Nephron progenitor cell (in vitro differentiated cells): ENCODE measurements at regions not wholly inside any gene's neighbourhood (a gene's known extent, or its start where the extent isn't known, plus 50 kb on each side); places are given as distances from the start of the nearest gene placed in this dataset.
"Not testable (repeated sequence)": the region's sequence is repeated elsewhere in the genome, so short reads cannot be mapped to it uniquely, and the experiment has no call there.

ENCODE experiments used
- DNase-seq: peaks from one replicate; pipeline ENCODE4 v3.0.0; 2021
- H3K27ac Mint-ChIP-seq: 2 replicates; pipeline ENCODE4 v1.8.0; 2021; ENCODE audit warnings: mild to moderate bottlenecking, moderate library complexity, mixed read lengths
- H3K27me3 Mint-ChIP-seq: 2 replicates; pipeline ENCODE4 v1.8.0; 2021; ENCODE audit warnings: mild to moderate bottlenecking, low read depth, mixed read lengths; ENCODE audit not compliant: poor library complexity
- H3K36me3 Mint-ChIP-seq: 2 replicates; pipeline ENCODE4 v1.8.0; 2021; ENCODE audit warnings: low read depth, mixed read lengths
- H3K4me1 Mint-ChIP-seq: 2 replicates; pipeline ENCODE4 v1.8.0; 2021; ENCODE audit warnings: mixed read lengths
- H3K4me3 Mint-ChIP-seq: 2 replicates; pipeline ENCODE4 v1.8.0; 2021; ENCODE audit warnings: mild to moderate bottlenecking, moderate library complexity, mixed read lengths
- H3K9me3 Mint-ChIP-seq: 2 replicates; pipeline ENCODE4 v1.8.0; 2021; ENCODE audit warnings: mild to moderate bottlenecking, moderate library complexity, mixed read lengths
- TF ChIP-seq, protein P1 (sequence below): fragments of 200-600 bp; sonication (generic); IDR thresholded peaks from 2 replicates; pipeline ENCODE4 v1.5.0; 2021; ENCODE audit warnings: antibody characterized with exemption

DNA sequence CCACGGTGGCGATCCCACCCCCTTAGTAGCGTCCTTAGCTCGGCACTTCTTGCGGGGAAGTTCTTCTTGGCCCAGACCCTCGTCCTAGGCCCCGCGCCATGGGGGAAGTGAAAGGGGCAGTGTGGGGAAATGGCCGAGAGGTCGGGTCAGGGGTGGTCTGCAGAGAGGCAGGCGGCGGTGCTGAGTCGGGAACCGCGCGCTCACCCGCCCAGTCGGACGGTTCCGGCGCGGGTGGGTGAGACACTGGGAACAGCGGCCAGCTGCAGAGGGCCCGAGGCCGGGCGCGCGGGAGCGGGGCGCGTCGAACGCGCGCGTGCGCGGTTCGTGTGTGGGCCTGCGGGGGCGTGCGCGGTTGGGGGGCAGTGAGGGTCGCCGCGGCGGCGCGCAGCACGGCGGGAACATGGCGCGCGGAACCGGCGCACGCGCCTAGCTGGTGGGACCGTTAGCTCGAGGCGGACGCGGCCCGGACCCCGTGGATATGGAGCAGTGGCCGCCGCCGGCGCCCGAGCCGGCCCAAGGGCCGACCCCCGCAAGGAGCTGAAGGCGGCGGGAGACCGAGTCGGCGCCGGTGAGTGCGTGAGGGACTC is 246.9 kb downstream of the GOLGA6L6 start:
- no peak overlapping the region for H3K4me3 Mint-ChIP-seq
- TF ChIP-seq, protein P1, sequence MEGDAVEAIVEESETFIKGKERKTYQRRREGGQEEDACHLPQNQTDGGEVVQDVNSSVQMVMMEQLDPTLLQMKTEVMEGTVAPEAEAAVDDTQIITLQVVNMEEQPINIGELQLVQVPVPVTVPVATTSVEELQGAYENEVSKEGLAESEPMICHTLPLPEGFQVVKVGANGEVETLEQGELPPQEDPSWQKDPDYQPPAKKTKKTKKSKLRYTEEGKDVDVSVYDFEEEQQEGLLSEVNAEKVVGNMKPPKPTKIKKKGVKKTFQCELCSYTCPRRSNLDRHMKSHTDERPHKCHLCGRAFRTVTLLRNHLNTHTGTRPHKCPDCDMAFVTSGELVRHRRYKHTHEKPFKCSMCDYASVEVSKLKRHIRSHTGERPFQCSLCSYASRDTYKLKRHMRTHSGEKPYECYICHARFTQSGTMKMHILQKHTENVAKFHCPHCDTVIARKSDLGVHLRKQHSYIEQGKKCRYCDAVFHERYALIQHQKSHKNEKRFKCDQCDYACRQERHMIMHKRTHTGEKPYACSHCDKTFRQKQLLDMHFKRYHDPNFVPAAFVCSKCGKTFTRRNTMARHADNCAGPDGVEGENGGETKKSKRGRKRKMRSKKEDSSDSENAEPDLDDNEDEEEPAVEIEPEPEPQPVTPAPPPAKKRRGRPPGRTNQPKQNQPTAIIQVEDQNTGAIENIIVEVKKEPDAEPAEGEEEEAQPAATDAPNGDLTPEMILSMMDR, result no peak
- H3K27ac Mint-ChIP-seq, result no peak overlapping the region
- peaks cover 46% of the 10 kb centered on the region for H3K9me3 Mint-ChIP-seq
- no peak for DNase-seq
- no peaks in the 10 kb centered on the region for H3K4me1 Mint-ChIP-seq
- H3K36me3 Mint-ChIP-seq, result no peaks in the 10 kb centered on the region
- H3K27me3 Mint-ChIP-seq, result no peaks in the 10 kb centered on the region

DNA sequence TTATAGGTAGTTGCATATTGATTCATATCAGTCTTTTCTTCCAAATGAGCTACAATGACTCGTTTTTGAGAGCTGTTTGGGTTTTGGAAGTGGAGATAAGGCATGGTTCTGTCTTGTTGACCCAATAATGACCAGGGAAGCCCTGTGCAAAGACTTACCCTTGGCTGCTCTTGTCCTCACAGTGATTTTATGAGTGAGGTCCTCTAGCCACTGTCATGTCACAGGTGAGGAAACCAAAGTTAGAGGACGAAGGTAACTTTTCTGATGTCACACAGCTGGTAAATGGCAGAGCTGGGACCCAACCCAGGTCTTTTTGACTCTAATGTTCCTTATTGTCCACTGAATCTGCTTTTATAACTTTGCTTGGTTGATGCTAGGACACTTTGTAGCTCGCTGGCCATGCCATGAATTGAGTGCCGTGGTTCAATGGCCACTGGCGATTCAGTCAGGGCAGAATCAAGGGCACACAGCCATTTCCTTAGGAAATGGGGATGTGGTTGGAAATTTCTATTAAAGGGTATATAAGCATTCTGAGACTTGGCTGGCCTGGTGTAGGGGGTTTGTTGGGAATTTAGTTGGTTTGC is 249.1 kb downstream of the GOLGA6L6 start:
- not testable (repeated sequence) for H3K4me3 Mint-ChIP-seq, DNase-seq, H3K27ac Mint-ChIP-seq, H3K27me3 Mint-ChIP-seq, H3K4me1 Mint-ChIP-seq, H3K36me3 Mint-ChIP-seq
- H3K9me3 Mint-ChIP-seq, result peaks cover 24% of the 10 kb centered on the region

DNA sequence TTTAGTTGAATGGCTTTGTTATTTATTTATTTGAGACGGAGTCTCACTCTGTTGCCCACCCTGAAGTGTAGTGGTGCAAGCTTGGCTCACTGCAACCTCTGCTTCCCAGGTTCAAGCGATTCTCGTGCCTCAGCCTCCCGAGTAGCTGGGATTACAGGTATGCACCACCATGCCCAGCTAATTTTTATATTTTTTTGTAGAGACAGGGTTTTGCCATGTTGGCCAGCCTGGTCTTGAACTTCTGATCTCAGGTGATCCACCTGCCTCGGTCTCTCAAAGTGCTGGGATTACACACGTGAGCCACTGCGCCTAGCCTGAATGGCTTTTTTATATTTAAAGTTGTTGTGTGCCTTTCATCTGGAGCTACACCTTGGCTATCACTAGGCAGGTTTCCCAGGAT is 250.0 kb downstream of the GOLGA6L6 start:
- H3K4me3 Mint-ChIP-seq, H3K36me3 Mint-ChIP-seq, DNase-seq: not testable (repeated sequence)

DNA sequence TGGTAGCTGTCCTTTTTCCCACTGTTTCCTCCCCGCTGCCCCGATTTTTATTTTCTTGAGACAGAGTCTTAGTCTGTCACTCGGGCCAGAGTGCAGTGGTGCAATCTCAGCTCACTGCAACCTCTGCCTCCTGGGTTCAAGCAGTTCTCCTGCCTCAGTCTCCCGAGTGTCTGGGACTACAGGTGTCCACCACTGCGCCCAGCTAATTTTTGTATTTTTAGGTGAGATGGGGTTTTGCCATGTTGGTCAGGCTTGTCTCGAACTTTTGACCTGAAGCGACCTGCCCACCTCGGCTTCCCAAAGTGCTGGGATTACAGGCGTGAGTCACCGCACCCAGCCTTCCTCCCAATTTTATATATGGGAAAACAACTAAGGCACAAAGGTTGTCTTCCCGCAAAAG is 251.0 kb downstream of the GOLGA6L6 start:
- not testable (repeated sequence) for H3K4me3 Mint-ChIP-seq, DNase-seq, H3K9me3 Mint-ChIP-seq, H3K36me3 Mint-ChIP-seq, H3K27ac Mint-ChIP-seq, H3K4me1 Mint-ChIP-seq, H3K27me3 Mint-ChIP-seq

More for the DNA sequence above, 250.0 kb downstream of the GOLGA6L6 start:
- H3K27me3 Mint-ChIP-seq, H3K4me1 Mint-ChIP-seq, H3K27ac Mint-ChIP-seq: not testable (repeated sequence)
- peaks cover 15% of the 10 kb centered on the region for H3K9me3 Mint-ChIP-seq

DNA sequence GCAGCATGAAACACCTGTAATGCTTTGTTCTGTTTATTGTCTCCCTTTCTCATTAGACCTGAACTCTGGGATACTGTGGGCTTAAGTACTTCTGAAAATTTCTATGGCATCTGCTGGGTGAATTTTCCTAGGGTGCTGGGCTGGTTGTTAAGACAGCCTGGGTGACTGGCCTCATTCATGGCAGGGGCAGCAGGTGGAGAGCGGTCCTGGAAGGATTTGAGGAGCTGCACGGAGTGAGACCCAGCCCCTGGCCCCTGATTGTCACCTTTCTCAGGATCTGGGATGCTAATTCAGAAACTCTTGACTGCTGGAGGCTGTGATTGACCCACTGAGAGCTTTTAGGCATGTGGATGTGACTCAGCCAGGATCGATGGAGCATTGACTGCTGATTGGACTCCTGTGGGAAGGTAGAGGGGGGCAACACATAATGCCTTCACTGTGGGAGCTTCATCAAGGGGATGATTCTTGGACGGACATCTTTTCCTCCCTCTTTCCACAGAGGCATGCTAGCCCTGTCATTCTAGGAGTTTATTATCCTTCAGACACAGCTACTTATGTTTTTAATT is 252.0 kb downstream of the GOLGA6L6 start:
- not testable (repeated sequence) for H3K27me3 Mint-ChIP-seq, DNase-seq, H3K9me3 Mint-ChIP-seq, H3K4me3 Mint-ChIP-seq, H3K27ac Mint-ChIP-seq, H3K36me3 Mint-ChIP-seq, H3K4me1 Mint-ChIP-seq

DNA sequence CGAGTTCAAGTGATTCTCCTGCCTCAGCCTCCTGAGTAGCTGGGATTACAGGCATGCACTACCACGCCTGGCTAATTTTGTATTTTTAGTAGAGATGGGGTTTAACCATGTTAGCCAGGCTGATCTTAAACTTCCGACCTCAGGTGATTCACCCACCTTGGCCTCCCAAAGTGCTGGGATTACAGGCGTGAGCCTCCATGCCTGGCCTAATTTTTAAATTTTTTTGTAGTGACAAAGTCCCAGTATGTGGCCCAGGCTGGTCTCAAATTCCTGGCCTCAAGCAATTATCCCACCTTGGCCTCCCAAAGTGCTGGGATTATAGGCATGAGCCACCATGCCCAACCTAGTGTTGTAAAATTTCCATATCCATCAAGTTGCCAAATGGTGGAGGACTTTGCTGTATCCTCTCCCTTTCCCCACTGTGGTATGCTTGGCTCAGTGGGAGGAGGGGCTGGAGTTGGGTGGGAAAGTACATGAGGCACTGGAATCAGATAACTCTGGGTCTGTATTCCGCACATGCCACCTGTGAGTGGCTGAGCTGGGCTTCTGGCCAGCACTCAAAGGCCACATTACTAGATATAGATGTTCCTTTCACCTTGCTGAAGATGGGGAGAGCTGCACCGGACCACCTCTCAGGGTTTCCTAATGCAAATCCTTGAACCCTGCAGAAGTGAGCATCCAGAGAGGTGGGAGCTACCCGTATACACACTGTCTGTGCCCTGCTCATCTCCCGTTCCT is 252.6 kb downstream of the GOLGA6L6 start:
- not testable (repeated sequence) for H3K36me3 Mint-ChIP-seq, H3K27ac Mint-ChIP-seq, H3K4me1 Mint-ChIP-seq, H3K4me3 Mint-ChIP-seq, H3K9me3 Mint-ChIP-seq, H3K27me3 Mint-ChIP-seq, DNase-seq

DNA sequence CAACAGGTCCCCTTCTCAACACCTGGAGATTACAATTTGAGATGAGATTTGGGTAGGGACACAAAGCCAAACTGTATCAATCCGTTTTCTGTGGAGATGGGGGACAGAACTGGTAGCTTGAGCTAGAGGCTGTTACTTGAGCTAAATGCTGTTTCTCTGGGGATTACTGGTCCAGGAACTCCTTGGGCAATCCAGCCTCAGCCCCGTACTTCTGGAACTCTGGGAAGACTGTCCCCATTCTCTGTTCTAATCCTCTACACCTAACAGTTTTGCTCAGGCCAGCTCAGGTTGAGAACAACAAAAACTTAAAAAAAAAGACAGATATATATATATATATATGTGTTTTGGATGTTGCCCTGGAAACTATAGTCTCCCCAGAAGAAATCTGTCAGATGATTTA is 255.0 kb downstream of the GOLGA6L6 start:
- not testable (repeated sequence) for H3K4me3 Mint-ChIP-seq, DNase-seq, H3K27me3 Mint-ChIP-seq, H3K4me1 Mint-ChIP-seq, H3K36me3 Mint-ChIP-seq, H3K9me3 Mint-ChIP-seq, H3K27ac Mint-ChIP-seq

DNA sequence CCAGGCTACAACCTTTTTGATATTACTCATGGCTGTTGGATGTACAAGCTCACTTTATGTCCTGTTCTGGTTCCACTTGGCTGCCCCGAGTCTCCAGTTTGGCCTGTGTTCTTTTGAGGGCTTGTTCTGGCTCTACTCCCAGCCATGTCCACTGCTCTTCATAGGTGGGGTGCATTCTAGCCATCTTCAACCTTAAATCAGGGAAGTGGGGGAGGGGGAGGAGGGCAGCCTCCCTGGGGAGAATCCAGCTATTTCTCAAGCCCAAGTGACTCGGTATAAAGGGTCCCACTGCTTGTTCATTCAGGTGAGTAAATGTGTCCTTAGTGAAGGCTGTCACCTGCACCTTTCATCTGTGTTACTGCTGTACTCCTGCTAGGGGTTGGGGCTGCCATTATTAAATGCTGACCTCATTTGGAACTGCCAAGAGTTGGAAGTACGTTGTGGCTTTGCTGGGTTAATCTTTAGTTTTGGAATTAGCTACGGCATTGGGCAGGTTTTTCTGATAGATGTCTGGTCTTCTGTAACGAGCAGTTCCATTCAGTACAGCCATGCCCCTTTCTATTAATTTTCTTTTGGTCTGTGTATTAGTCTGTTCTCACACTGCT is 255.8 kb downstream of the GOLGA6L6 start:
- H3K9me3 Mint-ChIP-seq, DNase-seq, H3K36me3 Mint-ChIP-seq, H3K4me3 Mint-ChIP-seq, H3K27me3 Mint-ChIP-seq, H3K27ac Mint-ChIP-seq, H3K4me1 Mint-ChIP-seq: not testable (repeated sequence)

DNA sequence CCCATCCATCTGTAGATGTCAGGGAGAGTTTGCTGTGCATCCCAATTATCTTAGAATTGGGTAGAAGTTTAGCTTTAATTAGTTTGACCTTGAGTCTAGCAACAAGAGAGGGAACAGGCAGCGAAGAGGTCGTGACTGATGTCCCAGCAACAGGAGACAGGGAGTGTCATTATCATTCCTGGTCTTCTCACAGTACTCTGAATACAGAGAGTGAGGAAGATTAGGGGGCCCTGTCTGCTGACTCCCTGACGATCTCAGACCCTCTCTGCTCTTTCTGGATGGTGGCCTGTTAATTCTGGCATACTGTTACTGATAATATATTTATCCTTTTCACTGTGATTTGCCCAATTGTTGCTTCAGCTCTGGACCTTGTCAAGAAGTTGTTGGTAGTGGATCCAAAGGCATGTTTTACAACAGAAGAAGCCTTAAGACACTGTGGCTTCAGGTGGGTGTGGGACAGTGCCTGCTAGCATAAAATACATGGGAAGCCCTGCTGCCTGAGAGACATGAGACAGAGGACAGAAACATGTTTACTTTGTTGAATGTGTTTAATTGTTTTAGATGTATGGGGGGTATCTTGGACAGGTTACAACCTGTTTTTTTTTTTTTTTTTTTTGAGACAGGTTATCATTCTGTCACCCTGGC is 256.6 kb downstream of the GOLGA6L6 start:
- not testable (repeated sequence) for DNase-seq, H3K9me3 Mint-ChIP-seq, H3K4me3 Mint-ChIP-seq, H3K4me1 Mint-ChIP-seq, H3K36me3 Mint-ChIP-seq, H3K27me3 Mint-ChIP-seq, H3K27ac Mint-ChIP-seq

DNA sequence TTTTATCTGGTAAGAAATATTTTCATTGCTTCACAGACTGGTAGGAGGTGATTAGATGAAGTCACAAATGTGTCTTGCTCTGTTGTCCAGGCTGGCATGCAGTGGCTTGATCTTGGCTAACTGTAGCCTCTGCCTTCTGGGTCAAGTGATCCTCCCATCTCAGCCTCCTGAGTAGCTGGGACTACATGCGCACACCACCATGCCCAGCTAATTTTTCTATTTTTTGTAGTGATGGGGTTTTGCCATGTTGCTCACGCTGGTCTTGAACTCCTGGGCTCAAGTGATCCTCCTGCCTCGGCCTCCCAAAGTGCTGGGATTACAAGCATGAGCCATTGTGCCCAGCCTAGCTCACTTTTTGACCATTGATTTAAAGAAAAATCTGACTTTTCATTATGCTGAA is 257.9 kb downstream of the GOLGA6L6 start:
- not testable (repeated sequence) for H3K4me1 Mint-ChIP-seq, H3K9me3 Mint-ChIP-seq, H3K27me3 Mint-ChIP-seq, H3K4me3 Mint-ChIP-seq, DNase-seq, H3K27ac Mint-ChIP-seq, H3K36me3 Mint-ChIP-seq

DNA sequence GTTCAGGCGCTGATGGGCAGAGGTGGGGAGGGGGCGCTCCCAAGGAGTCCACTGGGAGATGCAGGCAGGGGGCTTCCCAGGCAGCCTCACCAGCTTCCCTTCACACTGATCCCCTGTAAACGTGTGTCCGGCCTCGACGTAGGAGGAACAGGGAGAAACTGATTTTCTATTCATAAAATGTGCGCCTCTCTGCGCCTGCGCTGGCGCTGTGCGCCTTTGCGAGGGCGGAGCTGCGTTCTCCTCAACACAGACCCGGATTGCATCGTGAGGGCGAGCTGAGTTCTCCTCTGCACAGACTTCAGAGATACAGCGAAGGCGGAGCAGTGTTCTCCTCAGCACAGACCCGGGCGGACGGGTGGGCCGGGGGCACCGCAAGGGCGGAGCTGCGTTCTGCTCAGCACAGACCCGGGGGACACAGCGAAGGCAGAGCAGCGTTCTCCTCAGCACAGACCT is 259.1 kb downstream of the GOLGA6L6 start:
- H3K36me3 Mint-ChIP-seq, H3K27me3 Mint-ChIP-seq, H3K4me1 Mint-ChIP-seq, DNase-seq, H3K9me3 Mint-ChIP-seq, H3K27ac Mint-ChIP-seq, H3K4me3 Mint-ChIP-seq: not testable (repeated sequence)

DNA sequence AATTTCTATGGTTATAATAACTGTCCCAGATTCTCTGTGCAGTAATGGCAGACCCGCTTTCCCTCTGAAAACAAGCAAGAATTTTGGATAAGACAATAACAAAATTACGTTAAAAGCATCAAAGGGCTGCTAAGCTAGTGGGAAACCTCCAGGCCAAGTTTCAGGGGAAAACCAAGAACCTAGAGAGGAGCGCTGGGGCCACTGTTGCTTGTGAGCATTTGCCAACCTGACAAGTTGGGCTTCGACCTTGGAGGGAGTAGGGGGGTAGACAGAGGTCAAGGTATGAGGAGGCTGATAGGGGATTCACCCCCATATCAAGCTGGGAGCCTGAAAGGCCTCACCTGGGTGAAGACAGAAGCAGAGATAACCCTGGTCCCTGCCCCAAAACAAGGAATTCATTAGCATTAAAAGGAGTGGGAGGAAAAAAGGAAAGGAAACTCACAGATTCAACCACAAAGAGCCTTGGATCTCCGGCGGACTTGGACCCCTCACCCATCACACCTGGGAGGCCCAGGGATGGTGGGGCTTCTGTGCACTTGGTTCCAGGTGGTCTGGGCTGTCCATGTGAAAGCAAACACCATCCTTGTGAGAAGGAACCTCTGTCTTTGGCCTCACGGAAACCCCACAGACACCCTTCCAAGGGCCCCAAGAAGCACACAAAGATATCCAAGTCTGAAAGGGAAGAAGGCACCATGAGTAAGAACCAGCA is 259.9 kb downstream of the GOLGA6L6 start:
- not testable (repeated sequence) for H3K4me1 Mint-ChIP-seq, H3K4me3 Mint-ChIP-seq, H3K27me3 Mint-ChIP-seq, H3K9me3 Mint-ChIP-seq, H3K36me3 Mint-ChIP-seq, DNase-seq, H3K27ac Mint-ChIP-seq
